Stimulated activated CD4-positive, alpha-beta T cell treated with anti-CD3 and anti-CD28 coated beads, Interleukin-1b, Interleukin-23, amount 100 ng/mL, for 1 hour (primary cell): ENCODE measurements at regions not wholly inside any gene's neighbourhood (a gene's known extent, or its start where the extent isn't known, plus 50 kb on each side); places are given as distances from the start of the nearest gene placed in this dataset.

Experiments
- DNase-seq, 2 donors: peaks; one replicate each; pipeline ENCODE4 v3.0.0-alpha.2; 2020; ENCODE audit warnings: low read depth in 2 of 2

DNA sequence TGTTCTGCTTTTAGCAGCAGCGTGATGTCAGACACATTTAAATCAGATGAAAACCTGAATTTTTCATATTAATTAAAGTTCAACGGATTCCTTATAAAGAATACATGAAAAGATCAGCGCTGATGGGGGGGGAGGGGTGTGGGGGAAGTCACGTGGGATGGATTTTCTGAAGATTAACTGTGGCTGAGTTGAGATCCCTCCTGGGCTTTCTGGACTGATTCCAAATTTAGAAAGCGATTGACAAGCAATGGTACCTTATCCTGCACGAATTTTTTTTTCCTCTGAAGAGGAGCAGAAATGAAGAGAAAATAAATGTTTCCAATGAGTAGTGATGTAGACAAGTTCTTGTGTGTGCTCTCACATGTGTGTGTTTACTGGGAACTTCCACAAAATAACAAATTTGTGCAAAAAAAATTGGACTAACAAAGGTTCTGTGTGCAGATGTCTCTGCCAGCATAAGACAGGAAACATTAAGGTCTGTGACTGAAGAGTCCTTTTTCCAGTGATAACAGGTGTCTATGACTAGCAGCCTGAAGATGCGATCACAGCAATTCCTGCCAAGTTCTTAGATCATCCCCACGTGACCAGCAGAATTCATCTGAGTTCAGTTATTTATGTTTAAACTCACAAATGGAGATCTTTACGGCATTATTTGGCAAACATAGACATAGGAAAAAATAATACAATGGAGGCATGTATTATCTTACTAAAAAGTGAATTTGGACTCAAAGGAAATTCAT, 585.2 kb upstream of the CELF2 start:
- DNase-seq, result no peak

DNA sequence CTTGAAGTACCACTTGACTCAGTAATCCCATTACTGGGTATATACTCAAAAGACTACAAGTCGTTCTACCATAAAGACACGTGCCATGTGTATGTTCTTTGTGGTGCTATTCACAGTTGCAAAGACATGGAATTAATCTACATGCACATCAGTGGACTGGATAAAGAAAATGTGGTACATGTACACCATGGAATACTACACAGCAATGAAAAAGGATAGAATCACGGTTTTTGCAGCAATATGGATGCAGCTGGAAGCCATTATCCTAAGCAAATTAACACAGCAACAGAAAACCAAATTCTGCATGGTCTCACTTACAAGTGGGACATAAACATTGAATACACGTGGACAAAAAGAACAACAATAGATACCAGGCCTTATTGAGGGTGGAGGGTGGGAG, 583.4 kb upstream of the CELF2 start:
- DNase-seq, result no peak

DNA sequence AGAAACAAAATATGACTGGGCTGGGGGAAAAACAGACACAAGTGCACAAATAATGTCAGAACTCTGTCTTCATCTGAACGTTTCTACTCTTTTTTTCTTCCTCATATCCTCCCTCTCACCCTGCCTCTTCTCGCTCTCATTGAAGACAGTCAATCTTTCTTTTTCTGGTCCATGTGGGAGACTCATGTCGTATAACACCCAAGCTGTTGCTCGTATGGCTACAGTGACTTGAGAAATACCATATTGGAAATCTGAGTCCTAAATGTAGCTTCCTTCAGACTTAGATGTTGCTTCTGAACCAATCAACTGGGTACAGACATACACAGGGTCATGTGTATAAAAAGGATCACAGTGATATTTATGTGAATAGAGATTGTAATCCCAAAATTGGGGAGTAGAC, 579.8 kb upstream of the CELF2 start:
- DNase-seq, result no peak

DNA sequence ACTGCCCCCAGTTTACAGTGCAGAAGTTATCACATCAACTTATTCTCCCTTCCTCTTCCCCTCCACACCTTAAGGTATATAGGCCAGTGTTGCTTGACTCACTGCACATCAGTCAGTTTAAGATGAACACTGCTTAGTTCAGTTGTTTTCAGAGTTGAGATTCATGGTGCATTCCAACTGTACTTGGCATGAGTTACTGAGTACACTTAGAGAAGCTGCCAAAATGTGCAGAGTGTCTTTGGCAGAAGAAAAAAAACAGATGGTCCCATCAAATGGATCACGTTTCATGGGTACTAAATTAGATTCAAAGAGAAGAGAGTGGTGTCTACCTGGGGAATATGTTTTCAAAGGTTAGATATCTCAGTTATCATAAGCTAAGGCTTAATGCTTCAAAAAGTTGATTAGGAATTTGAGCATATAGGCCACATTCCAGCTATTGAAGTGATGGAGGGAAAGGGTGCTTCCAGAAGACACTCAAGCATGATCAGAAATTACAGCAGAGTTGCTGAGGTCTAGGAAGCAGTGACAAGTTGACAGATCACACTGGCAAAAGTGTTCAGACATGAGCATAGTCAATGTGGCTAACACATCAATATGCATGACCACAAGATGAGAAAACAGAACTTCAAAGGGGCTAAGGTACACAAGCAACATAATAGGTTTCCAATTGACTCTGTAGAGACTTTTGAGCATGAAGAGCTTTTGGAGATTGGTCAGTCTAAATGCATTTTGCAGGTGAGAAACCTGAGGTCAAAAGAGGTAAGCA, 579.2 kb upstream of the CELF2 start:
- no peak for DNase-seq

DNA sequence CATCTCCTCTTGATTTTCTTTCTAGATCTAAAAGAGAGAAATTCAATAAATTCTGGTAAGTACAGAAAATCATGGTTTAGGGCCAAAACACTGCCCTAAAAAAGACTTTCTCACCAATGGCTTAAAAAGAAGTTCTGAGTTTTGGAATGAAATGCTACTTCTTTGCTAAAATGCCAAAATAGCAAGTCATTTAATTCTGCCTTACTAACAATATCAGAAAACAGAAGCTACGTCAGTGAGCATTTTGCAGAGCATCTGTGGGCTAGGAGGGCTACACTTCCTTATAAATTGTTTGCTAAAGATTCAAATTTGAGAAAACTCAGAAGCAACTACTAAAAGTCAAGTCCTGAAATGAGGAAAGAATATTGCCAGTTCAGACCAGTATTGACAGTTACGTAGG, 560.8 kb upstream of the CELF2 start:
- no peak for DNase-seq

DNA sequence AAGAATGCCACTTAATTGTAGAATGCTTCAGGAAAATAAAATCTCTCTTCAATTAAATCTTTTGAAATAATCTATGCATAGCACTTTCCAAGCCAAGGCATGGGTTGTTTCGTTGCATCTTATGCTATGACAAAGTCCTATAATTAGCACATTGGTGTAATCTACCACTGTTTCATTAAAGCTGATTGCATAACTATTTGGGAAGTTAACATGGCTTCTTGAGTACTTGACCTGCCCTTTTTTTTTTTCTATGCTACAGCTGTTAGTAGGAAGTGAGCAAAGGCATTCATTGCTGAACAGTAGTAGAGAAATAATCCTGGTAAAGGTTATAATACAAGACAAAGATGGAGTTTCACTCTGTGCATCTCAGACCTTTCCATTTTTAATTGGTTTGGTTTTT, 557.2 kb upstream of the CELF2 start:
- no peak for DNase-seq

DNA sequence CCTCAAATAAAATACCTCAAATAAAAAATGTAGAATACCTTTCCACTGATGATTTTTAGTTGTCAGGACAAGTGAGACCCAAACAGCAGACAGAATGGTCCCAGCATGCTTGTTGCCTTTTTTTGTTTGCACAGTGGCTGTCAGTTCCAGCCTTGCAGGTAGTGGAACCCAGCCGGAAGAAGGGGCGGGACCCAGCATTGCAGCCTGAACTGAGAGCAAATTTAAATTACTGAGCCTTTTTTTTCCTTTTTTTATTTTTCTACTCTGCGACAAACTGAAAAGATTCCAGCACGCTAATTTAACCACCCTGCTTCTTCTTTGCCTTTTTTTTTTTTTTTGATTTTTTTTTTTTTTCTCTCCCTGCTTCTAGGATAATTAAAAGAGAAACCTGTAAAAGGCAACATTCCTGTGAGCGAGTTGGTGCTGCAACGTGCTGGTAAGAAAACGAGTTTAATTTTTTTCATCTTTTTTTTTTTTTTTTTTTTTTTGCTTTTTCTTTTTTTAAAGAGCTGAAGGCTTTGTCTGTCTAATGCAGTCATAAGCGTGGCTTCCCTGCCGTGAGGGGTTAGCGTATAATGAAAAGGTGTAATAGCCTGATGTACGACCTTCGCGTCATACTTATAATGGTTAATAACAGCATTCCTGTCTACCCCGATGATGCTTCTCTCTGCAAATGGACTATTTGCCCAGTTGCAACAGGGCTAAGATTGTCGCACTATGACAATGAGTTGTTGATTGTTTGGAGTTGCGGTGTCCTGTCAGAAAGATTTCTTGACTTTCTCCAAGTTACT, 555.3 kb upstream of the CELF2 start:
- DNase-seq, result no peak

DNA sequence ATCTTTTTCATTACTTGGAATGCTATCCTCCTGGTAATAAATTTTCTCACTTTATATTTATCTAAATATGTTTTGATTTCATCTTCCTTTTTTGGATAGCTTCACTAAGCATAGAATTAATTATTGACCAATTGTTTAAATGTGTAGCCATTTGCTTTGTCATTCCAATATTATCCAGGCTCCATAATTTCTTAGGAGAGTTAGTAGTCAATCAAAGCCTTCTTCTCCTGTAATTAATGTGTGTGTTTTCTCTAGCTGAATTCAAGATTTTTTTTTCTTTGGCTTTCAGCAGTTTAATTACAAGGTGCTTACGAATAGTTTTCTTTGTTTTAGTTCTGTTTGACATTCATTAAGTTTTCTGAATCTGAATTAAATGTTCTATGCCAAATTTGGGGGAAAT, 545.9 kb upstream of the CELF2 start:
- DNase-seq, result no peak

DNA sequence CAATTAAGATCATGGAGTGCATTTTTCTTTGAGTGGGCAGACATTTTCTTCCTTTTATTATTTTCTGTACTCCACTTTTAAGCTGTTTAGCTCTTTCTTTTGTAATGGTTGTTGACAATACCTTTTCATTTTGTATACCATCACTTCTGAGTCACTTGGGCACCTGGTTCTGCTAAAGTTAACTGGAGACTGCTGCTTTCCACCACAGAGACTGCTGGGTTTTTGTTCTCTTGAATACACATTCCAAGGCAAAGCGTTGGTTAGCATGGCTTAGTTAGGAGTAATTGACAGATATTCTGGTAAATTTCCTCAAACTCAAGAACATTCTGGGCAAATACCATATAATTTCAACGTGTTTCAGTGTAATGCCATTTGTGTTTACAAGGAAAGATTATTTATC, 541.9 kb upstream of the CELF2 start:
- DNase-seq, result no peak

DNA sequence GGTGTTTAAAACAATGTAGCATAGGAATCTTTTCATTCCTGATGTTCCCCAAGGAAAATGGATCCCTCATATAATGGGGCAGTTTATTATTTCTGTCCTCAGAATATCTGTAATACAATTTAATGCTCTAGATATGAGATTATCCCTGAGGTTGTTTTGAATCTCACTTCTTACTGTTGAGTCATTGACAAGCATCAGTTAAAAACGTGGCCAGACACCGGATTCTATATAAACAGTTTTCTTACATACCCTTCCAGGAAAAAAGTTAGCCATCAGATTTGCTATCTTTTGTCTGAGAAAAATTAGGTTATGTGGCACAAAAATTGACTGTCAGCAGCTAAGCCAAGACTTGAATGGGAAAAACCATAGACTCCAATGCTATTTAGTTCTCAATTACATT, 539.8 kb upstream of the CELF2 start:
- no peak for DNase-seq

DNA sequence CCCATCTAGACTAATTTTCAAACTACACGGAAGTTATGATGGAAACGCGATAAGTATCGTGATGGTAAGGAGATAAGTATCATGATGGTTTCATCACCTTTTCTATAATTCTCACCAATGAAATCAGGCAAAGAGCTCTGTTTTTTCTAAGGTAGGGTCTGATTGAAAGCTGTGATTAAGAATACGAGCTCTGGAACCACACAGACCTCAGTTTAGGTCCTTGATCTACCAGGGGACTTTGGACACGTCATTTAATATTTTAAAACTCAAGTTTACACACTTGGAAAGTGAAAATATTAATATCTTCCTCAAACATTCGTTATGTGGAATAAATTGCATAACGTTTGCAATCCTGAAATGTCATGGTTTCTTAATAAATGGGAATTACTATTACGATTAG, 538.2 kb upstream of the CELF2 start:
- DNase-seq, result no peak

DNA sequence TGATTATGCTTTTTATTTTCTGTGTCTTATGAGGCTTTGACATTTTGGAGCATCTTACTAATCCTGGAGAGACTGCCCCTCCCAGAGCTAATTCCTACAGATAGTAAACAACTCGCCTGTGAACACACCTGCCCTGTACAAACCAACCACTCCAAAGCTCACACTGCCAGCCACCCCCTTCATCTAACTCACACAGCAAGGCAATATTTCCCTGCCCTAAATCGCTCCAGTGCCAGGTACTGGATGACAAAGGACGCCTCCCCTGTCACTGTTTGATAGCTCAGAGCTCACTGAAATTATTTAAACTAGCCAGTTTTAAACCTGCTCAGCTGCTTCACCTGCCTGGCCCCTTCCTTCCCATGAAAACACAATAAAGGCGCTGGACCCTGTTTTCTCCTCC, 535.1 kb upstream of the CELF2 start:
- no peak for DNase-seq

DNA sequence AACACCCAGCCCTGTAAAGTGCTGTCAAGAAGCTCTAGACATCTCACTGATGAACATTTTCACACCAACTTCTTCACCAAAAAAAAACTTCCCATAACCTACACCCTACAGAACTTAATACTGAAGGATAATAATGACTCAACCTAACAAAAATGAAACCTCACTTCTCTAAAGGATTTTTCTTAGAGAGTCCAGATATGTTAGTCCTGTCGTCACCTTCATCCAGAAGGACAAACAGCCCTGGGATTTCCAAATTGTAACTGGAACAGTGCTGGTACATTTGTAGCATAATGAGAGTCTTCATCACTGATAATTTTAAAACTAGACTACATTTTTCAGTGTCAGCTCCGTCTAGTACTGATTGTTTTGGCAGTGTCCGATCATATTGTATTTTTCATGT, 528.6 kb upstream of the CELF2 start:
- DNase-seq, result no peak

DNA sequence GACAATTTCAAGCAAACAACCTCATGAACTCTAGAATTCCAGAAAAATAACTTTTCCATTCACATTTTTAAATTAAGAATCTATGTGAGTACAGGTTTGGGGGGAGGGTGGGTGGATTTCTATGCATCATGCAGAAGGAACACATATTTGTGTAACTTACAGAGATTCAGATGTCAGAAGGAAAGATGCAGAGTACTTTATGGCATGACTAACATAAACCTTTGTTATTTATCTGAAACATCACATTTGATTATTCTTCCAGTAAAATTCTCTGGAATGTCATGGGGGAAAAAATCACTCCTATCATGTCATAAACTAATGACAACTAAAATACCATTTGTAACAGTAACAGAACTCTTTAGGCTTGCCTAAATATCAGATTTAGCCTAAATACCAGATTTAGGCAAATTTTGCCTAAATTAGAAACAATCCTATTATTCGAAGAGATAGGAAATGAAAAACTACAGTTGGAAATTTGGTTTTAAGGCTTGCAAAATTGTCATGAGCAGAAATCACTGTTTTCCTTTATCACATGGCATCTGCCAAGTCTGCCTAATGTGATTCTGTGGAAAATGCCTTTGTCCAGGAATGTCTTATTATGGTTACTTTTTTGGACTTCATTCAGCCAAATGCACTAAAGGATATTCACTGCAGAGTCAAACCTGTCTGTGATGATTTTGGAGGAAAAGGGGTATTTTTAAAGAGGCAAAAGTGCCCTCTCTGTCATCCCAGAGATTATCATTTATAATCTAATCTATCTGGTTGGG, 527.7 kb upstream of the CELF2 start:
- no peak for DNase-seq

DNA sequence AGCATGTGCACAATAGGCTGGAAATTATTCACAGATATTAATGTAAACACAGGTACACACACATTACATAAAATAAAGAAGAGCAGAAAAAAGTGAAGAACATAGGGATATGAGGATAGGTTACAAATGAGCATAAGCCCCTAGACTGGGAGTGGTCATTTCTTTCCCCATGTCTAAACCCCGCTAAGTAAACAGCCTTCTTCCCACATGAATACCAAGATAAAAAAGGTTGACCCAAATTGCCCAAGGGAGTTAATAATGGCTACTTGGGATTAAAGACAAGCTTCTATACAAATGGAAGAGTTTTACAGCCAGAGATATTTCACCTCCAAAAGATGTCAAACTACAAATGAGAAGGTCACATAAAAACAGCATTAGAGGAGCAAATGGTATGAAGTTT, 527.1 kb upstream of the CELF2 start:
- no peak for DNase-seq

DNA sequence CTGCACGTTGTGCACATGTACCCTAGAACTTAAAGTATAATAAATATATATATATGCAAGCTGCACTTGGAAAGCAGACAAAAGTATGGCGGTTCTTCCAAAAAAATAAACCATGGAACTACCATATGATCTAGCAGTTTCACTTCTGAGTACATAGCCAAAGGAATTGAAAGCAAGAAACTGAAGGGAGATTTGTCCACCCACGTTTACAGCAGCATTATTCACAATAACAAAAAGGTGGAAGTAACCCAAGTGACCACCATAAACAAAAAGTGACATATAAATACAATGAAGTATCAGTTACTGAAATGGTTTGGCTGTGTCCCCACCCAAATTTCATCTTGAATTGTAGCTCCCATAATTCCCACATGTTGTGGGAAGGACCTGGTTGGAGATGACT, 525.3 kb upstream of the CELF2 start:
- DNase-seq, result no peak

DNA sequence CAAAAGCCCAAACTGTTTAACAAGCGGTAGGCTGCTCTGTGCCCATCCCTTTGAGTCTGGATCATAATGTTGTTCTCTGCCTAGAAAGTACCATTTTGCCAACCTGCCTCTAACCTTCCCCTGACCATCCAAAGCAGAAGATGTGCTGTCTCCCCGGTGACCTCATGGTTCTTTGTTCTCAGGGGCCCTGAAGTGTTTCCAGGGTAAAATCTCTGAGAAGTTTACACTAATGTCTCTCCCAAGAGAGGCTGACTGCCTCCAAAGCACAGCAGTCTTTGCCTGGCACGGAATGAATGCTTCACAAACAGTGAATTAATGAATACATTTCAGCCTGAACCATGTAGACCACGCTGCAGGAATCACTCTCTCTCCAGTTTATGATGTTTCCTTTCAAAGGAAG, 523.8 kb upstream of the CELF2 start:
- DNase-seq, result no peak

DNA sequence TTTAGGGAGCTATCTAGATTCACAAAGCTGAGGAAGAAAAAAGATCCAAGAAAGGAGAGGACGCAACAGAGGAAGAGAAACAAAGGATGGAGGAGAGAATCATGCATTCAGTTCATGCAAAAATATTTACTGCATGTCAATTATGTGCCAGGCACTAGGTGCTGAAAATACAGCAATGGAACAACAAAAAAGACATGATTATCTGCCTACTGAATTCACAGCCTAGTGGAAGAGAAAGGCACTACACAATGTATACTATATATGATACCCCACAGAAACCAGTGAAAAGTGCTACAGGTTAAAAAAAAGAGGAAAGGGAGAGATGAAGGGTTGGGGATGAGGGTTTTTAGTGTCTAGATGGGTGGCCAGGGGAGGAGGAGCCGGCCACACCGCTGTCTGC, 520.4 kb upstream of the CELF2 start:
- DNase-seq, result no peak

DNA sequence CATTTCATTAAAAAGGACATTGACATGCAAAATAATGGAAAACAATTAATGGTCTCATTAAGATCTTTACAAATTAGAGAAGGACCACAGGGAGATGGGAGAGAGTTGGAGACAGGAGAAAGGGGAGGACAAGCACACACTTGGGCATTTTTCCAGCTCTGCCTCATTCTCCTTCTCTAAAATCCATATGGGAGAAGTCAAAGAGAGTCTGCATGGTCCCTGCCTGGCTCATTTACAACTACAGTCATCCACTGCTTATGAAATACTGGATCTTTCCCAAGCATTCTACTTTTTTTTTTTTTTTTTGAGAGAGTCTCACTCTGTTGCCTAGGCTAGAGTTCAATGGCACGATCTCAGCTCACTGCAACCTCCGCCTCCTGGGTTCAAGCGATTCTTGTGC, 518.9 kb upstream of the CELF2 start:
- DNase-seq, result no peak

DNA sequence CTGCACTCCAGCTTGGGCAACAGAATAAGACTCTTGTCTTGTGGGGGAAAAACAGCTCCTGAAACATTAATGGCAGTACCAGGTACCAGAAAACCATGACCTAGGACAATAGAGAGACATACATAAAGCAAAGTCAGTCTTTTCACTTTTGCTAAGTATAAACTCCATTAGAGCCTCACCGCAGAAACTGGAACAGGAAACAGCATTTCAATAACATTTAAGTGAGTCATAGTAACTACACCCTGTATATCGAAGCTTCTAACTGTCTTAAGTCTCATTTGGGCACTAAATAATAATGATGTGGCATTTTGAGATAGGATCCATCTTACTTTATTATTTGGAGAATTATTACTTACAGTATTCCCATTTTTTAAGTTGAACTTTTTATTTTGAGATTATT, 517.8 kb upstream of the CELF2 start:
- DNase-seq, result no peak

DNA sequence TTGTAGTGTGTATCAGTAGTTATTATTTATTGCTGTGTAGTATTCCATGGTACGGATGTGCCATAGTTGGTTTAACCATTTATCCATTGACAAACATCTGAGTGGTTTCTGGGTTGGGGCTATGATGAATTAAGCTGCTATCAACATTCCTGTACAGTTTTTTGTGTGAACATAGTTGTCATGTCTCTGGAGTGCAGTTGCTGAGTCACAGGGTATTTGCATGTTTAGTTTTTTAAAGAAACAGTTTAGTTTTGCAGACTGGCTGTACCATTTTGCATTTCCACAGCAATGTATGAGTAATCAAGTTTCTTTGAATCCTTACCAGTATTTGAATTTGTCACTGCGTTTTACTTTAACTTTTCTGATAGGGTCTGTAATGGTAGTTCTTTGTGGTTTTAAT, 516.7 kb upstream of the CELF2 start:
- DNase-seq, result no peak

DNA sequence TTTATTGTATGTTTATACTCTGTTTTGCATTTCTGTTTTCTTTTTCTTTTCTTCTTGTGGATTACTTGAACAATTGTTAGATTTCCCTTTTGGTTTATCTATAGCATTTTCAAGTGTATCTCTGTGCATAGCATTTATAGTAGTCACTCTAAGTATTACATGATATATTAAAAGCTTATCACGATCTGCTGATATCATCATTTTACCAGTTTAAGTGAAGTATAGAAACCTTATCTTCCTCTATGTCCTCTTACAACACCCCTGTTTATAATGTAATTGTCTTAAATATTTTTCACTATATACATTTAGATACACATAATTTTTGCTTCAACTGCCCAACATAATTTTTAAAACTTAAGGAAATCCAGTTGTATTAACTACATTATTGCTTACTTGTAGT, 513.9 kb upstream of the CELF2 start:
- no peak for DNase-seq
